Stimulated activated CD8-positive, alpha-beta memory T cell treated with anti-CD3 and anti-CD28 coated beads, Interleukin-15, amount 100 ng/mL, for 4 hours (primary cell): ENCODE measurements at regions not wholly inside any gene's neighbourhood (a gene's known extent, or its start where the extent isn't known, plus 50 kb on each side); places are given as distances from the start of the nearest gene placed in this dataset.

ENCODE experiments used
- DNase-seq, 2 donors: peaks; one replicate each; pipeline ENCODE4 v3.0.0-alpha.2; 2020; ENCODE audit warnings: low read depth in 2 of 2

- no peak for DNase-seq
Measured at GRCh38 chr7:67842571-67842970, 845.9 kb downstream of the TYW1 start.

GRCh38 chr7:67843001-67843565 lies 846.5 kb downstream of the TYW1 start:
- no peak for DNase-seq

- no peak for DNase-seq
Measured at GRCh38 chr7:67843615-67844014, 847.0 kb downstream of the TYW1 start.

- DNase-seq: no peak
Measured at GRCh38 chr7:67847092-67847787, 850.6 kb downstream of the TYW1 start.

GRCh38 chr7:67854221-67855178 lies 857.9 kb downstream of the TYW1 start:
- no peak for DNase-seq

- DNase-seq: no peak
Measured at GRCh38 chr7:67855322-67855721, 858.7 kb downstream of the TYW1 start.

GRCh38 chr7:67856046-67856445 lies 859.4 kb downstream of the TYW1 start:
- no peak for DNase-seq

GRCh38 chr7:67857698-67858097 lies 861.1 kb downstream of the TYW1 start:
- DNase-seq: no peak

- no peak for DNase-seq
Measured at GRCh38 chr7:67858931-67859330, 862.3 kb downstream of the TYW1 start.

GRCh38 chr7:67863911-67864310 lies 867.3 kb downstream of the TYW1 start:
- no peak for DNase-seq

- DNase-seq: no peak
Measured at GRCh38 chr7:67866054-67866453, 869.4 kb downstream of the TYW1 start.

- no peak for DNase-seq
Measured at GRCh38 chr7:67866812-67867211, 870.2 kb downstream of the TYW1 start.

- no peak for DNase-seq
Measured at GRCh38 chr7:67870396-67870795, 873.8 kb downstream of the TYW1 start.

- no peak for DNase-seq
Measured at GRCh38 chr7:67875558-67875957, 878.9 kb downstream of the TYW1 start.

- no peak for DNase-seq
Measured at GRCh38 chr7:67878808-67879207, 882.2 kb downstream of the TYW1 start.

- DNase-seq: no peak
Measured at GRCh38 chr7:67882843-67883242, 886.2 kb downstream of the TYW1 start.

- no peak for DNase-seq
Measured at GRCh38 chr7:67890316-67890715, 893.7 kb downstream of the TYW1 start.

GRCh38 chr7:67894746-67895145 lies 898.1 kb downstream of the TYW1 start:
- DNase-seq: no peak

- no peak for DNase-seq
Measured at GRCh38 chr7:67896721-67897120, 900.1 kb downstream of the TYW1 start.

- DNase-seq: no peak
Measured at GRCh38 chr7:67900456-67900855, 903.8 kb downstream of the TYW1 start.

GRCh38 chr7:67901808-67902480 lies 905.3 kb downstream of the TYW1 start:
- DNase-seq: no peak

- no peak for DNase-seq
Measured at GRCh38 chr7:67907792-67908191, 911.2 kb downstream of the TYW1 start.
